Liver (tissue), 8 donors: ENCODE measurements at regions not wholly inside any gene's neighbourhood (a gene's known extent, or its start where the extent isn't known, plus 50 kb on each side); places are given as distances from the start of the nearest gene placed in this dataset.

ENCODE experiments used
- DNase-seq: peaks from one replicate; pipeline ENCODE4 v3.0.0-alpha.2; 2017; ENCODE audit warnings: low spot score
- H3K27ac ChIP-seq, 2 donors: one replicate each; pipeline ENCODE4 v1.7.0; 2013; ENCODE audit warnings: inconsistent platforms in 2 of 2, low read length in 2 of 2, control low read depth in 1 of 2, low read depth in 1 of 2, mild to moderate bottlenecking in 1 of 2
- H3K27me3 ChIP-seq, 4 donors: one replicate each; pipeline versions ENCODE4 v1.6.1 to v1.7.0; 2013; ENCODE audit warnings: low read length in 3 of 4, inconsistent platforms in 1 of 4, mild to moderate bottlenecking in 1 of 4, moderate library complexity in 1 of 4; ENCODE audit not compliant: control insufficient read depth in 4 of 4, insufficient read depth in 4 of 4
- H3K36me3 ChIP-seq, 4 donors: one replicate each; pipeline versions ENCODE4 v1.6.1 to v1.7.0; 2013; ENCODE audit warnings: low read length in 3 of 4, mild to moderate bottlenecking in 3 of 4, low read depth in 1 of 4, moderate library complexity in 1 of 4; ENCODE audit not compliant: control insufficient read depth in 4 of 4, insufficient read depth in 3 of 4
- H3K4me1 ChIP-seq, 4 donors: one replicate each; pipeline versions ENCODE4 v1.6.1 to v1.7.0; 2013; ENCODE audit warnings: low read length in 3 of 4, mild to moderate bottlenecking in 3 of 4, moderate library complexity in 1 of 4; ENCODE audit not compliant: control insufficient read depth in 4 of 4, insufficient read depth in 4 of 4
- H3K4me3 ChIP-seq, 3 donors: one replicate each; pipeline versions ENCODE4 v1.6.1 to v1.7.0; 2013; ENCODE audit warnings: low read length in 3 of 3, control low read depth in 1 of 3, low read depth in 1 of 3, mild to moderate bottlenecking in 1 of 3
- H3K9ac ChIP-seq, 2 donors: one replicate each; pipeline ENCODE4 v1.7.0; 2013; ENCODE audit warnings: low read length in 2 of 2, mild to moderate bottlenecking in 2 of 2, moderate library complexity in 2 of 2, control low read depth in 1 of 2, low read depth in 1 of 2
- H3K9me3 ChIP-seq, 4 donors: one replicate each; pipeline versions ENCODE4 v1.6.1 to v1.7.0; 2013; ENCODE audit warnings: low read length in 3 of 4; ENCODE audit not compliant: control insufficient read depth in 4 of 4
- ATF3 ChIP-seq: IDR thresholded peaks from 2 replicates; pipeline ENCODE4 v1.6.1; 2016; ENCODE audit warnings: antibody characterized with exemption
- CTCF ChIP-seq: fragments of 150-350 bp; IDR thresholded peaks from 2 replicates; pipeline ENCODE4 v1.5.1; 2017; ENCODE audit warnings: improper control_type of control experiment, low read depth, low read length; ENCODE audit not compliant: missing input control
- FOXA2 ChIP-seq: IDR thresholded peaks from 2 replicates; pipeline ENCODE4 v1.6.1; 2016; ENCODE audit warnings: antibody characterized with exemption
- GABPA ChIP-seq, 2 donors: IDR thresholded peaks in 1 of 2; conservative IDR thresholded peaks in 1 of 2; 2 replicates each; pipeline ENCODE4 v1.6.1; 2016; ENCODE audit warnings: antibody characterized with exemption in 2 of 2, mild to moderate bottlenecking in 1 of 2, moderate library complexity in 1 of 2
- HNF4G ChIP-seq: IDR thresholded peaks from 2 replicates; pipeline ENCODE4 v1.6.1; 2016; ENCODE audit warnings: antibody characterized with exemption
- JUND ChIP-seq, 2 donors: IDR thresholded peaks; 2 replicates each; pipeline ENCODE4 v1.6.1; 2016; ENCODE audit warnings: antibody characterized with exemption in 2 of 2
- MAX ChIP-seq: IDR thresholded peaks from 2 replicates; pipeline ENCODE4 v1.6.1; 2016; ENCODE audit warnings: antibody characterized with exemption
- RXRA ChIP-seq, 2 donors: IDR thresholded peaks; 2 replicates each; pipeline ENCODE4 v1.6.1; 2017 to 2018; ENCODE audit warnings: antibody characterized with exemption in 2 of 2, mild to moderate bottlenecking in 1 of 2
- WGBS: extraction: QIAGEN DNeasy Blood & Tissue Kit; methylation state at CpG from one replicate; pipeline ENCODE4 v1.1.7; 2013; 5-methylcytosine and 5-hydroxymethylcytosine counted together
- donor health status: healthy.
- donor health status: healthy.
- donor health status: healthy.
- donor health status: healthy.
- donor health status: healthy.

DNA sequence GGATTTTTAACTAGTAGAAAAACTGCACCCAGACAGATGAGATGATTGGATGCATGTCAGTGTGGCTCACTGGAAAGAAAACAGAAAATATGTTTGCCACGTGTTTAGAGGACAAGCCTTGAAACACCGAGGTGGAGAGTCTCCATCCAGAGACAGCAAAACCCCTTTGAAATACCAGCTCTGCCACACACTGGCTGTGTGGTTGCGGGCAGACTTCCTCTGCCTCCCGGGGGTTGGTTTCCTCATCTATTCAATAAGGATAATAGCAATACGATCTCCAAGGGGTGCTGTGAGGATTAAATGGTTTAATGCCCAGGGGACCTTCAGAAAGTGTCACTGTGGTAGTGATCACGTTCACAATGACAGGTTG, 67.2 kb upstream of the PARP1 start:
- 74% methylated on average over 6 of the region's 6 CpGs for WGBS
- no peak for DNase-seq
- TF ChIP-seq GABPA (IDR thresholded peaks at IDR 0.05 in 1 of 2, conservative IDR thresholded peaks at IDR 0.05 in 1 of 2) (no peak), RXRA (IDR thresholded peaks at IDR 0.05) (no peak), JUND (IDR thresholded peaks at IDR 0.05) (no peak), MAX (no peak)

DNA sequence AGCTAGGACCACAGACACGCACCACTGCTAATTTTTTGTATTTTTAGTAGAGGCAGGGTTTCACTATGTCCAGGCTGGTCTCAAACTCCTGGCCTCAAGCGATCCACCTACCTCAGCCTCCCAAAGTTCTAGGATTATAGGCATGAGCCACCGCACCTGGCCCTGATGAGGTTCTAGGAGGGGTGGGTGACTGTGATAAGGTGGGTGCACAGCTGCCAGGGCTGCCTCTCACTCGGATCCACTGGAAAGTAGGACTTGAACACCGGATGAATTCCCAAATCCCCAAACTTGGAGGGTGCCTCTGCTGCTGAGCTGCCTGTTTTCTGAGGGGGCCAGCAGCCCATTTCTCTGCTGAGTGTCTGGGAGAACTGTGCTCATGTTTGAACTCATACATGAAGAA, 68.2 kb upstream of the PARP1 start:
- no peaks in the 10 kb centered on the region for H3K9me3 ChIP-seq
- H3K27ac ChIP-seq: no peak overlapping the region
- no peak overlapping the region for H3K4me3 ChIP-seq
- no peak overlapping the region for H3K9ac ChIP-seq
- TF ChIP-seq ATF3 (no peak), JUND (IDR thresholded peaks at IDR 0.05) (no peak), HNF4G (no peak), CTCF (no peak), FOXA2 (no peak)
- WGBS: 93% methylated on average over 5 of the region's 5 CpGs
- DNase-seq: no peak
- no peaks in the 10 kb centered on the region for H3K27me3 ChIP-seq
- H3K36me3 ChIP-seq: no peaks in the 10 kb centered on the region
- peaks cover 0 to under 1% (median 0%) of the 10 kb centered on the region in 4 donors for H3K4me1 ChIP-seq

More for the DNA sequence above, 67.2 kb upstream of the PARP1 start:
- H3K4me1 ChIP-seq: no peaks in the 10 kb centered on the region
- no peaks in the 10 kb centered on the region for H3K9me3 ChIP-seq
- no peak overlapping the region for H3K9ac ChIP-seq
- H3K36me3 ChIP-seq: no peaks in the 10 kb centered on the region
- no peak overlapping the region for H3K27ac ChIP-seq
- H3K27me3 ChIP-seq: no peaks in the 10 kb centered on the region
- H3K4me3 ChIP-seq: no peak overlapping the region

DNA sequence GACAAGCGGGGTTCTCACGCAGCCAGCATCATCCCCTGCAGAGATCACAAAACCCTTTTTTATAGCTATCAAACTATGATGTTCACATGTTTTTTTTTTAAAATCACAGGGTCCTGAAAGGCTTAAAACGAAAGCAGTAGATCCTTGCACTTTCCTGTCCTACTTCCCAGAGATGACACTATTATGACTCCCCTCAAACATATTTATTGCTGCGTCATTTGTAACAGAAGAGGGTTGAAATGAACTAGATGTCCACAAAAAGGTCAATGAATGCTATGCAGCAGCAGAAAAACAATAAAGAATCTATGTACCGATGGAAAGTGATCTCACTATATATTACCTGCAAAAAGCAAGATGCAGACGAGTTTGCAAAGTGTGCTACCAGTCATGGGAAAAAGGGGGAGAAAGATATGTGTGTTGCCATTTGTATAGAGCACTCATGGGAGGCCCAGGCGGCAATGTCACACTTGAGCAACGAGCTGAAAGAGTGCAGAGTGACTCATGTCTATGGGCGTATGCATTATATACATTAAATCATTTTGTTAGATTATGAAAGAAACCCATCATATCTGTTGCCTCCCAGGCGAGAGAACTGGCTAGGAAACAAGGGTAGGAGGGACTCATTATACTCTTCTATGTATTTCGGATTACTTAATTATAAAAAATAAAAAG, 68.9 kb upstream of the PARP1 start:
- Histone ChIP-seq H3K9me3 (no peaks in the 10 kb centered on the region), H3K9ac (no peak overlapping the region), H3K27me3 (peaks cover 0 to 1% (median 0%) of the 10 kb centered on the region in 4 donors), H3K36me3 (no peaks in the 10 kb centered on the region), H3K4me1 (peaks cover 0 to 6% (median 1%) of the 10 kb centered on the region in 4 donors), H3K27ac (no peak overlapping the region), H3K4me3 (no peak overlapping the region)
- 87% methylated on average over 11 of the region's 11 CpGs for WGBS
- TF ChIP-seq CTCF: no peak
- DNase-seq: no peak
